WTC11 (cell line): ENCODE measurements at regions not wholly inside any gene's neighbourhood (a gene's known extent, or its start where the extent isn't known, plus 50 kb on each side); places are given as distances from the start of the nearest gene placed in this dataset.

Experiments
- ATAC-seq: fragments of 200-7000 bp; cut with Tn5 transposase; 2 replicates; pipeline ENCODE4 v1.10.0; 2021; ENCODE audit warnings: mild to moderate bottlenecking, moderate library complexity
- CTCF ChIA-PET: fragments of 300-600 bp; sonication (Branson Sonifier 250); formaldehyde crosslinking; loops from one replicate; lab custom pipeline; 2021; ENCODE audit warnings: antibody characterized with exemption; lab: Charles Lee
- POLR2A ChIA-PET: fragments of 350-600 bp; sonication (Branson Sonifier 250); formaldehyde crosslinking; loops from one replicate; lab custom pipeline; 2021; ENCODE audit warnings: antibody characterized with exemption; lab: Charles Lee
- DNase-seq: peaks from one replicate; pipeline ENCODE4 v3.0.0; 2021; ENCODE audit warnings: low spot score
- H3K27ac Mint-ChIP-seq: 2 replicates; pipeline ENCODE4 v1.8.0; 2021; ENCODE audit warnings: mixed read lengths
- H3K27me3 Mint-ChIP-seq: 2 replicates; pipeline ENCODE4 v1.8.0; 2021; ENCODE audit warnings: low read depth, mild to moderate bottlenecking, moderate library complexity, mixed read lengths
- H3K36me3 Mint-ChIP-seq: 2 replicates; pipeline ENCODE4 v1.8.0; 2021; ENCODE audit warnings: mixed read lengths
- H3K4me1 Mint-ChIP-seq: 2 replicates; pipeline ENCODE4 v1.8.0; 2022; ENCODE audit warnings: mixed read lengths
- H3K4me3 Mint-ChIP-seq: 2 replicates; pipeline ENCODE4 v1.8.0; 2021; ENCODE audit warnings: mild to moderate bottlenecking, moderate library complexity, mixed read lengths
- H3K9me3 Mint-ChIP-seq: 2 replicates; pipeline ENCODE4 v1.8.0; 2021; ENCODE audit warnings: mixed read lengths
- AR ChIP-seq: fragments of 250-450 bp; sonication (Bioruptor Pico); IDR thresholded peaks from 2 replicates; pipeline ENCODE4 v1.9.0; 2021; ENCODE audit warnings: mild to moderate bottlenecking
- CREB1 ChIP-seq: sonication (generic); formaldehyde crosslinking; IDR thresholded peaks from 2 replicates; pipeline ENCODE4 v1.8.0; 2023; ENCODE audit warnings: mild to moderate bottlenecking, missing genetic modification reagents
- JAZF1 ChIP-seq: fragments of 250-450 bp; sonication (Bioruptor Pico); IDR thresholded peaks from 2 replicates; pipeline ENCODE4 v1.9.0; 2021; ENCODE audit warnings: moderate library complexity, mild to moderate bottlenecking, inconsistent platforms
- JUN ChIP-seq: sonication (generic); formaldehyde crosslinking; IDR thresholded peaks from 2 replicates; pipeline ENCODE4 v1.8.0; 2023; ENCODE audit warnings: mild to moderate bottlenecking, missing genetic modification reagents
- MAX ChIP-seq: sonication (generic); formaldehyde crosslinking; IDR thresholded peaks from 2 replicates; pipeline ENCODE4 v1.8.0; 2022; ENCODE audit warnings: mild to moderate bottlenecking, missing genetic modification reagents
- MLX ChIP-seq: sonication (generic); formaldehyde crosslinking; IDR thresholded peaks from 2 replicates; pipeline ENCODE4 v1.8.1; 2023; ENCODE audit warnings: mild to moderate bottlenecking, missing genetic modification reagents, moderate library complexity
- MYBL2 ChIP-seq: sonication (generic); formaldehyde crosslinking; IDR thresholded peaks from 2 replicates; pipeline ENCODE4 v1.8.1; 2023; ENCODE audit warnings: mild to moderate bottlenecking, moderate library complexity, missing genetic modification reagents
- NR1H2 ChIP-seq: sonication (generic); formaldehyde crosslinking; IDR thresholded peaks from 2 replicates; pipeline ENCODE4 v1.9.0; 2021; ENCODE audit warnings: mild to moderate bottlenecking, moderate library complexity, missing genetic modification reagents
- NR2C2 ChIP-seq: sonication (generic); formaldehyde crosslinking; IDR thresholded peaks from 2 replicates; pipeline ENCODE4 v1.8.0; 2022; ENCODE audit warnings: mild to moderate bottlenecking, missing genetic modification reagents
- OVOL2 ChIP-seq: fragments of 250-450 bp; sonication (Bioruptor Pico); IDR thresholded peaks from 2 replicates; pipeline ENCODE4 v1.9.0; 2021; ENCODE audit warnings: mild to moderate bottlenecking, borderline replicate concordance
- SMAD4 ChIP-seq: sonication (generic); formaldehyde crosslinking; IDR thresholded peaks from 2 replicates; pipeline ENCODE4 v1.8.0; 2022; ENCODE audit warnings: mild to moderate bottlenecking, missing genetic modification reagents
- ZNF138 ChIP-seq: sonication (generic); formaldehyde crosslinking; conservative IDR thresholded peaks from 2 replicates; pipeline ENCODE4 v1.8.1; 2022; ENCODE audit warnings: mild to moderate bottlenecking, moderate library complexity, missing genetic modification reagents
- ZNF281 ChIP-seq: sonication (generic); formaldehyde crosslinking; IDR thresholded peaks from 2 replicates; pipeline ENCODE4 v1.8.0; 2023; ENCODE audit warnings: mild to moderate bottlenecking, missing genetic modification reagents
- ZNF423 ChIP-seq: fragments of 250-450 bp; sonication (Bioruptor Pico); IDR thresholded peaks from 2 replicates; pipeline ENCODE4 v2.1.2; 2022; ENCODE audit warnings: mild to moderate bottlenecking, moderate library complexity
- ZNF425 ChIP-seq: fragments of 250-450 bp; sonication (Bioruptor Pico); conservative IDR thresholded peaks from 2 replicates; pipeline ENCODE4 v1.9.0; 2021; ENCODE audit warnings: mild to moderate bottlenecking
- ZSCAN18 ChIP-seq: fragments of 250-450 bp; sonication (Bioruptor Pico); IDR thresholded peaks from 2 replicates; pipeline ENCODE4 v2.1.2; 2022; ENCODE audit warnings: mild to moderate bottlenecking, moderate library complexity

GRCh38 chr20:17793986-17794385 is 94.2 kb downstream of the BANF2 start (continued):
- TF ChIP-seq ZSCAN18 (no peak), MYBL2 (CRISPR knock-in tag) (no peak)
- TF ChIP-seq, all 79 proteins: peak for 0

- no peaks in the 10 kb centered on the region; the same call in 1 of the 2 replicates for H3K36me3 Mint-ChIP-seq
- H3K27ac Mint-ChIP-seq: no peak overlapping the region; the same call in 1 of the 2 replicates
- peaks cover 16% of the 10 kb centered on the region for H3K4me1 Mint-ChIP-seq
- H3K27me3 Mint-ChIP-seq: no peaks in the 10 kb centered on the region; the same call in 1 of the 2 replicates
- H3K9me3 Mint-ChIP-seq: peaks cover 7% of the 10 kb centered on the region
- DNase-seq (no peak), ATAC-seq (no peak)
- TF ChIP-seq JAZF1 (no peak), NR2C2 (CRISPR knock-in tag) (no peak), ZNF138 (CRISPR knock-in tag) (no peak), ZNF281 (CRISPR knock-in tag) (no peak), OVOL2 (CRISPR knock-in tag) (no peak), JUN (no peak), ZNF425 (no peak), ZNF423 (CRISPR knock-in tag) (no peak), CREB1 (no peak), AR (no peak), SMAD4 (CRISPR knock-in tag) (no peak), MAX (CRISPR knock-in tag) (no peak), NR1H2 (CRISPR knock-in tag) (no peak), ZSCAN18 (no peak), MLX (no peak)
- ChIA-PET CTCF (no interaction called here), POLR2A (interaction anchor here (0.6 kb wide), 1 partner anchor 1830 kb away, joined by 3 read pairs; no protein-coding TSS in a partner anchor)
- H3K4me3 Mint-ChIP-seq: no peak overlapping the region
Observed at GRCh38 chr20:17790296-17790695, 90.5 kb downstream of the BANF2 start.
